Activated CD8-positive, alpha-beta memory T cell treated with anti-CD3 and anti-CD28 coated beads for 4 hours (primary cell): ENCODE measurements at regions not wholly inside any gene's neighbourhood (a gene's known extent, or its start where the extent isn't known, plus 50 kb on each side); places are given as distances from the start of the nearest gene placed in this dataset.
A peak's percentile ranks its signal among the peaks of the same experiment; 100 is the strongest.

ENCODE experiments used
- DNase-seq, 2 donors: peaks; one replicate each; pipeline ENCODE4 v3.0.0-alpha.2; 2020; ENCODE audit warnings: low read depth in 2 of 2

DNA sequence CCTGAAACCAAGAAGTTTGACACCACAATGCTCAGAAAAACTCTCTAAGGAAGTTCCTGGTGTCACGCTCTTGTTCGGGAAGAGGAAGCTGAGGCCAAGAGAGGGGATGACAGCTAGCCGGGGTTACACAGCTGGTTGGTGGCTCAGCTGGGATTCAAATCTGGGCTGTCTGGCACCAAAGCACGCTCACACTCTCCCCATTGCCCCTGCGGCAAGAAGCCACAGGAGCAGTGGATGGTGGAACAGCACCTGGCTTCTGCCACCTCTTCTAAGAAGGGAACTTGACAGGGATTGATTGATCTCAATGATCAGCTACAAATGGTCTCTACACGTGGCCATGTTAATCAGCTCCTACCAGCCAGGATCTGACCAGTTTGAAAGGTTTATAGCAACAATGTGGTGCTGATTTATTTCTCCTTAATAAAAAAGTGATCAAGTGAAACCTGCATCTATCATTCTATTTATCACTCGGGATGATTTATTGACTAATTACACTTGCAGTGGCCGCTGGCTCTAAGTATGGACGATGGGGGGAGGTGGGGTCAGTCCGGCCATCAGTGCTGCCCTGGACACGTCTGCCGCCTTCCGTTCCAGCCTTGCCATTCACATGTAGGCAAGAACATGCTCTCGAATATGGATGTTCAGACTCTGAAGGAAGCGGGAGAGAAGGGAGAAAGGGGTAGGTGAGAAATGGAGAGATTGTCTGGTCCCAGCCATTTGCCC, 71.9 kb upstream of the TOP1 start:
- DNase-seq = no peak

DNA sequence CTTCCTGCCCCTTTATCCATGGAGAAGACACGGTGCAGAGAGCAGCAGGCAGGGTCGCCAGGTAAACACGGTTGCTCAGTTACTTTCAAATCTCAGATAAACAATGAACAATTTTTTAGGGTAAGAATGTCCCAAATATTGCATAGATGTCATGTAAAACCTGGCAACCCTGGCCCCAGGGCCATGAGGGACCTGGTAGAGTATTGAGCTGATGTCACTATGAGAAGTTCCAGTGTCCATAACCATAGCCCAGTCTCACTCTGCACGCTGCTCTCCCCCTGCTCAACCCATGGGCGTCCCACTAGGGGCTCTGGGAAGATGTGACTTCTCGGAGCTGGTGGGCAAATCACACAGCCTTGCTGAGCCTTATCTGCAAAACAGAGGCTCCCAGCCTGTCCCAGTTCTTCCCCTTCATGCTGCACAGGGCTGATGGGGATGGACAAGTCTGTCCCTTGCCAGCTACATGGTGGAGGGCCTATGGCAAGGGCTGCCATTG, 71.3 kb upstream of the TOP1 start:
- no peak for DNase-seq

DNA sequence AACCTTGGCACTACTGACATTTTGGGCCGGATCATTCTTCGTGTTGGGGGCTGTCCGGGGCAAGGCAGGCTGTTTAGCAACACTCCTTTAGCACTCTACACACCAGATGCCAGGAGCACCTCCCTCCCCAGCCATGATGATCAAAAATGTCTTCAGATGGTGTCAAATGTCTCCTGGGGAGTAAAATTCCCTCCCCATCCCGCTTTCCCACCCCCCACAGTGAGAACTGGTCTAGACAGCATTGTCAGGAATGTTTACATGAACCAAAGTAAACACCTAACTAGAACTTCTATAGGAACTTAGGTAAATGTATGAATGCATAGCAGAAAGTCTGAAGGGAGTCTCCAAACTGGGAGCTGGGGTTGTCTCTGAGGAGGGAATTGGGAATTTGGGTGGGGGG, 70.0 kb upstream of the TOP1 start:
- DNase-seq = no peak

DNA sequence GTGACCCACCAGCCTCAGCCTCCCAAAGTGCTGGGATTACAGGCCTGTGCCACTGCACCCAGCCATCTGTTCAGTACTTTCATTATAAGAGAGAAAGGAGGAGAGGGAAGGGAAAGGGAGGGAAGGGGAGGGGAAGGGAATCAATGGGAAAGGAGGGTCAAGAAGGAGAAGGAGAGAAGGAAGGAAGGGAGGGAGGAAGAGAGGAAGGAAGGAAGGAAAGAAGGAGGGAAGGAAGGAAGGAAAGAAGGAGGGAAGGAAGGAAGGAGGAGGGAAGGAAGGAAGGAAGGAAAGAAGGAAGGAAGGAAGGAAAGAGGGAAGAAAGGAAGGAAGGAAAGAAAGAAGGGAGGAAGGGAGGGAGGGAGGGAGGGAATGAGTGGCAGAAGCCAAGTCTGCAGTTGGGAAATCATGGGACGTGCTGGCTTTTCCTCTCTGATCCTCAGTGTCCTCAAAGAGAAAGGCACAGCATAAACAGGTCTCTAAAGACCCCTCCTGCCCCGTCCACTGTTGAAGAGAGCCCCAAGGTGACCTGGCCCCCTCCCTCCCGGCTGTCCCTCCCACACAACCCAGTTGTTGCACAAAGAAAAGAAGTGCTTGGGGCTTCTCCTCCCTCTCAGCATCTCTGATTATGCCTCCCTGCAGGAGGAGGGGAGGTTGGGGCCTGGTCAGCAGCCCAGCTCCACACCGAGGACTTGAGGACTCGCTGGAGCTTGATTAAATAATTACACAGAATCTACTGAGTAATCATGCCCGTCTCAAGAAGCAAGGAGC, 69.1 kb upstream of the TOP1 start:
- DNase-seq = no peak

DNA sequence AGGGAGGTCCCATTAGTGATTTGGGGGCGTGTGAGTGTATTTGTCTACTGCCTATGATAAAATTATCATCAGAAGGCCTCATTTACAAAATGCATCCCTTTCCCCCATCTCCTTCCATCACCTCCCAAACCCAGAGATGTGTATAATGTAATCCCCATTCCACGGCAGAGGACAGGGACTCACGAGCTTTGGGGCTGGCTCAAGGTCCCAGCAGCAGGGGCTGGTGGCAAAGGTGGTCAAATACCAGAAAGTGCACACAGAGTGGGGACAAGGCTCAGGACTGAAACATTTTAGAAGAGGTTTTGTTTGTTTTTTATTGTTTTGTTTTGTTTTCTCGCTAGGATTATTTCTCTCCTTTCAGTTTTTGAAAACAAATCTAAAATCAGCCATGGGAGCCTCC, 68.5 kb upstream of the TOP1 start:
- no peak for DNase-seq

DNA sequence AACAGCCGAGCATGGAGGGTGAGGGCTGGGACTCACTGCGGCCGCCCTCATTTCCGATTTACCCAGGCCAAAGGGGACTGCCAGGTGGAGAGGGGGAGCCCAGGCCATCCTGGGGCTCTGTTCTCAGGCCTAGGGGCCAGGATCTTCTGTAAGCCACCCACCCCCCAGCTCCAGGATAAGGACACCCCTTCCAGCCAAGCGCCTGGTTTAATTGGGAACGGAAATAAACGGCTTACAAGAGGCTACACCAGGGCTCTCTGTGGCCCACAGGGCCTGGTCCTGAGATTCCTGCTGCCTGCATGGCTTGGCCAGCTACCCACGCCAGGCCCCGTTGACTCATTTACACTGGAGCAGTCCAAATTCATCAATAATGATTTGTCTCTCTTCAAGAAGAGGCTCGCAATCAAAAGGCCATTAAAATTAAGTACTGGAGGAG, 68.1 kb upstream of the TOP1 start:
- DNase-seq = no peak

DNA sequence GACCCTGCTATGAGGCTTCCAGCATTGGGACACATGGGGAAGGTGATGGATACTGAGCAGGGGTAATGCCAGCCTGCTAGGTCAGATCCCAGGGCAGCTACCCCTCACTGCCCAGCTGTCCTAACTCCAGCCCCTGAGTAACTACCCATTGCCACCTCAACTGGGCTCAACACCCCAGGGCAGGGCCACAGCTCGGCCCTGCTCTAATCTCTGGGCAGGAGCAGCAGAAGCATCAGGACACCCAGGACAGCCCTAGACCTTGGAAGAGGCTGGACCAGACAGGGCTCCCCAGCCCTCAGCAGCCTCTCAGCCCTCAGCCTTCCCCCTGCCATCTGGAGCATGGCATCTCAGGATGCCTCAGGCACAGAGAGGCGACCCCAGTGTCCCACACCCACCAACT, 67.4 kb upstream of the TOP1 start:
- DNase-seq = no peak

DNA sequence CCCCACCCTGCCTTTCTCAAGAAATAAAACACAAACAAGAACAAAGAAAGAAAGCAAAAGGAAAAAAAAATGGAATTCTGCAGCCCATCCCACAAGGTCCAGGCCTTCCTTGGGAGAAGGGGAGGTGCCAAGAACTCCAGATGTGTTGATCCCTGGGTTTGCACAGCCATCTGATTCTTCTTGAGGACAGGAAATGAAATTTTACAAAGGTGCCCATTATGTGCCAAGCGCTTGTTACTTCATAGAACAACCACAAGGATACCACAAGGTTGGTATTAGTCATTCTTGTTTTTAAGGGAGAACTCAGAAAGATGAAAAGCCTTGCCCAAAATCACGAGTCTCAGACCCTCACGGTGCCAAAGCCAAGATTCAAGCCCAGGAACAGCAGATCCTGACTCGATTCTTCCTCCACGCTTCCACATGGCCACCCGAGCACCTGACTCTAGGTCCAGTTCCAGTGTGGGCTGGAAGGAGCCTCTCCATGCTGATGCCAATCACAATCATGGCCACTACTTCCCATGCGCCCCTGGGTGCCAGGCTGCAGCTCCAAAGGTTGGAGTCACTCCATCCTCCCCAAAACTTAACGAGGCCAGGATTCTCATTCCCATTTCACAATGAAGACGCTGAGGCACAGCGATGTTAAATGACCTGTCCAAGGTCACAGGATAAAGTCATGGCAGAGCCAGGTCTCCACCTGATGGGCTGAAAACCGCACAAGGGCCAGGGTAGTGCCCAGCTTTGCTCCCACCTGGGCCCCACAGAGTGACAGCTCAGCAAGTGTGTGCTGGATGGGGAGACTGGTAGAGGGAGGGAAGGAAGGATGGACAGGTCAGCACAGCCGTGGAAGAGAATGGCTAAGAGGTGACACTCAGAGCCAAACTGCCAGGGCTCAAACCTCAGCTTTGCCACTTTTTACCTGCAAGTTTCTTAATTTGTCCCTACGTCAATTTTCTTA, 66.7 kb upstream of the TOP1 start:
- no peak for DNase-seq

DNA sequence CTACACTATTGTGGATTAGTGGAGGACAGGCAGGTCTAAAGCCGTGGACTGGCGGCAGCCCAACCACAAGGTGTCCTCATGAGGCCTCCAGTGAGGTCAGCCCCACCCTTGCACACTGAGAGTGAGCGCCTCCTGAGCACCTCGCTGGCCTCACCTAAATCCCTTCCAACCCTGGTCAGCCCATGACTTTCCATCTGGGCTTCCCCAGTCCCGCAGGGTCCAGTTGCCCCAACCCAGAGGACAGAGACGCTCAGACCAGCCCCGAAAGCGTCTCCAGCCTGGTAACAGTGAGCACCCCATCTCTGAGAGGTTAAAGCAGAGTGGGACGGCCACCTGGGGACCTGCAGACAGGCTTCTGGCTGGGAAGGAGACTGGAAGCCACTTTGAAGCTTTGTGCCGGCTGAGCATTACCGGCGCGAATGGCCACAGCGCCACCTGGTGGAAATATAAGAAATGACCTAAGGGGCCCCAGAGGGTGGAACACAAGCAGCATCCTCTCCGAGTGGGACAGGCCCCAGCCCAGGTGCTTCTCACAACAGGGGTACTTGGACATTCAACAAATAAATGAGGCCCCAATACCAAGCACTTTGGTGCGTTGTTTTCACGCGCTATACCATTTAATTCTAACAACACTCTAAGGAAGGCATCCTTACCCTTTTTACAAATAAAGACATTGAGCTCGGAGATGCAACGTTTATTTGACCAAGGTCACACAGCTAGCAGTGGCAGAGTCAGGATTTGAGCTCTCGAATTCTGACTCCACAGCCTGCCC, 65.7 kb upstream of the TOP1 start:
- peak; percentile 45 to 57 for DNase-seq

DNA sequence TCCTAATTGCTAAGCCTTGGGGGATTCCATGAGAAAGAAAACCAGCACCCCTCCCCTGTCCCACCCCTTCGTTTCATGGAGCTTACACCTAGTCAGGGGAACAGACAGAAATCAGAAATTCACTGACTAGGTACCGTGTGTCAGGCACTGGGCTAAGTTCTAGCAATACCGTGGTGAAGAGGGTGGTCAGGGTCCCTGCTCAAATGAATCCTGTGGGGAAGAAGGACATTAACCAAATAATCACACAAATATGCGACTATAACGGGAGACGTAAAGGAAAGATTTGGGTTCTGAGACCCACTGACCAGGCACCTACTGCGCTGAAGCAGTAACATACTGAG, 65.1 kb upstream of the TOP1 start:
- DNase-seq = no peak

DNA sequence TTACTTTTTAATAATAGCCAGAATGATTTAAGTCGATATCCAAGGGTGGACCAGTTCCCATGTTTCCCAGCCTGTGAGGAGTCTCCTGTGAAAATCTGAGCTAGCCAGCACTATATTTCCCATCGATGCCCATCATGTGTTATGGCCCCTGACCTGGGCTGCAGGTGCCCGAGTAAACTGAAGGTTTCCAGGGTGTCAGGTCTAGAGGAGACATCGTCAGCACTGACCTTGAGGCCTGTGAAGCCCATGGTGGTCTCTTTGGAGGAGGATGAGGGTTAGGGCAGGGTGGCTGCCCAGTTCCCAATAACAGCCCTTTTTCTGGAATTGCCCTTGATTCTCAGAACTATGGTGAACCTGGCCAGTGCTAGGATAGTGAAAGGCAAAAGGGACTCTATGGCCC, 63.0 kb upstream of the TOP1 start:
- no peak for DNase-seq

DNA sequence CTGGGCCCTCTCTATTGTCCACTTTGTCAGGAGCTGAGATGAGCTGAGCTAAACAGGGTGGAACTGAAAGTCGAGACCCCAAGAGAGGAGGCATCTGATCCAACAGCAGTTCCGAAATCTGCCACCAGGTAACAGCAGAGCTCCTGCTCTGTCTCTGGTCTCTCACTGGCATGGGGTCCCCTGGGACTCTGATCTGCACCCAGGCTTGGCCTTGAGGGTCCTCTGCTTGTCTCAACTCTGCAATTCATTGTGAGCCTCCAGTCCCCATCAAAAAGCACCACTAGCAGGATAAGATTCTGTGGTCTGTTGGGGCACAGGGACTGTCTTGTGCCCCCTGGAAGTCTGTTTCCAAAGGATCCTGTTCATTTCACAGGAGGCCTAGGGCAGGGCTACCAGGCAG, 62.5 kb upstream of the TOP1 start:
- no peak for DNase-seq

DNA sequence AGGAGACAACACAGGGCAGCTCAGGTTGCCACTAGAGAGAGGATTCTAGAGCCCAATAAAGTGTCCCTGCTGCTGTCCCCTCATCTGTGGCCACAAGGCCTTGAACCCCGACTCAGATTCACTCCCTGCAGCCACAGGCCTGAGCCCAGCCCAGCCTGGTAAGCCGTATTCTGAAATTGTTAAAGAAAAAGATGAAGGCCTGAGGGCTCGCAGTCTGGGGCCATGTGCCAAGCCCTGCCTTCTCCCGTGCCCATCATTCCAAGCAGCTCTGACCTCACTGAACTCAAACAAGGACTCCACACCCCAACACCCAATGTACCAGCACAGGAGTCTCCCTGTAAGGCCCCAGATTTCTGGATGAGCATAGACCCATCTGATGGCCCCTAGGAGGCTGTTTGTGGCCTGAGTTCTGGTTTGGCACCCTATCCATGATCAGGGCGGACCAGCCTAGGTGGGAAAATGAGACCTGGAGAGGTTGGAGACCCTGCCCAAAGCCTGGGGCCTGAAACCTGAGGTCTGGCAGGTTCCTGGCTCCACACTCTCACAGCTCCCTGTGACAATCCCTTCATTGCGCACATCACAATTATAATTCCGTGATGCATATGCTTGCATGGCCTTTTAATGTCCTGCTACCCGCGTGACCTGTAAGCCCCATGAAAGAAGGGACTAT, 62.0 kb upstream of the TOP1 start:
- no peak for DNase-seq

DNA sequence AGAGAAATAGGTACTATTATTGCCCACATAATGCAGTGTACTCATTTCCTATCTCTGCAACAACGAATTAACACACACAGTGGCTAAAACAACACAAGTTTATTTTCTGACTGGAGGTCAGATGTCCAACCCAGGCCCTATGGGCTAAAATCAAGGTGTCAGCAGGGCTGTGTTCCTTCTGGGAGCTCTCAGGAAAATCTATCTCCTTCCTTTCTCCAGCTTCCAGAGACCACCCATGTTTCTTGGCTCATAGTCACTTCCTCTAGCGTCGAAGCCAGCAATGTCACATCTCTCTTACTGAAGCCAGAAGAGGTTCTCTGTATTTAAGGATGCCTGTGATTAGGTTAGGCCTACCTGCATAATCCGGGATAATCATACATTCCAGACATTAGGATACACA, 60.9 kb upstream of the TOP1 start:
- no peak for DNase-seq

DNA sequence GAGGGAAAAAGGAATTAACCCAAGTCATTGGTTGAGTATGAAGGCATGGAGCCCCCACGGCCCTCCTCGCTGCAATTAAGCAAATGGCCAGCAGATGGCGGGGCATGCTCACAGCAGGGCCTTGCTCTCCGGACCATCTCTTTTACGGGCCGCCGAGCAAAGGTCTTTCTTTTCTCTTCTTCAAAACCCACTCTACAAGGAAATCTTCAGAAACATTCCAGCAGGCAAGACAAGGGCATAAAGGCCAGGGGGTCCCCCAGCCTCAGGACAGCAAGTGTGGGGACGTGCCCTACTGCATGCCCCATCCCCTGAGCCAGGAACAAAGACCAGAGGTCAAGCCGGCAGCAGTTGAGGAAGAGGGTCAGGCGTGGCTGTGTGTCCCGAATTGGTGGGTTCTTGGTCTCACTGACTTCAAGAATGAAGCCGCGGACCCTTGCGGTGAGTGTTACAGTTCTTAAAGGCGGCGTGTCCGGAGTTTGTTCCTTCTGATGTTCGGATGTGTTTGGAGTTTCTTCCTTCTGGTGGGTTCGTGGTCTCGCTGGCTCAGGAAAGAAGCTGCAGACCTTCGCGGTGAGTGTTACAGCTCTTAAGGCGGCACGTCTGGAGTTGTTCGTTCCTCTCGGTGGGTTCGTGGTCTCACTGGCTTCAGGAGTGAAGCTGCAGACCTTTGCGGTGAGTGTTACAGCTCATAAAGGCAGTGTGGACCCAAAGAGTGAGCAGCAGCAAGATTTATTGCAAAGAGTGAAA, 59.6 kb upstream of the TOP1 start:
- peak; percentile 74 to 80 for DNase-seq

DNA sequence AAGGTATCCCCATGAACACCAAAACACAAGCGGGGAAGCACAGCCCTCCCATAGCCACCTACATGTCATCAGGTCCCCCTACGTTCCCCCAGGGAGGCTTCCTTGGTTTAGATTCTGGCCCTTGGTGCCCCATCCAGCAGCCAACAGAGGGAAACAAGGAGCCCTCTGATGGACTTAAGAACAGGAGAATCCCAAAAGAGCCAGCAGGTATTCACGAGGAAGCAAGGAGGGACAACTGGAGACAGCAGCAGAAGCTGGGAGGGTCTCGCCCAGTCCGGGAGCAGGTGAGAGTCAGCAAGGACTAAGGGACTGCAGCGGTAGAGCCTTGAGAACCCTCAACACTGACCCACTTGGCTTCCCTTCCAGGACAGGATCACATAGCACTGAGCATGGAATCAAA, 58.4 kb upstream of the TOP1 start:
- no peak for DNase-seq

DNA sequence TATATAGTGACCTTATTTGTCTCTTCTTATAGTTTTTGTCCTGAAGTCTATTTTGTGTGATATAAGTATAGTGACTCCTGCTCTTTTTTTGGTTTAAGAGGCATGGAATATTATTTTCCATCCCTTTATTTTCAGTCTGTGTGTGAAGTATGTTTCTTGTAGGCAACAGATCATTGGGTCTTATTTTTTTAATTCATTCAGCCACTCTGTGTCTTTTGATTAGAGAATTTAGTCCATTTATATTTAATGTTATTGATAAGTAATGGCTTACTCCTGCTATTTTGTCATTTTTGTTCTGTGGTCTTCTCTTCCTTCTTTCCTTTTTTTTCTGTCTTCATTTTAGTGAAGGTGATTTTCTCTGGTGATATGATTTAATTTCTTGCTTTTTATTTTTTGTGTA, 51.4 kb upstream of the TOP1 start:
- no peak for DNase-seq

DNA sequence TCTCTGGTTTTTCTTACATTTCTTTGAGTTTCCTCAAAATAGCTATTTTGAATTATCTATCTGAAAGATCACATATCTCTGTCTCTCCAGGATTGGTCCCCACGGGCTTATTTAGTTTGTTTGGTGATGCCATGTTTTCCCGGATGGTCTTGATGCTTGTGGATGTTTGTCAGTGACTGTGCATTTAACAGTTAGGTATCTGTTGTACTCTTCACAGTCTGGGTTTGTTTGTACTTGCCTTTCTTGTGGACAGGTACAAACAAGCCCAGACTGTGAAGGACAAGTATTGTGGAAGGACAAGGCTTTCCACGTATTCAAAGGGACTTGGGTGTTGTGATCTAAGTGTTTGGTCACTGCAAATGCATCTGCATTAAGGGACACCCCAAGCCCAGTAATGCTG, 49.9 kb upstream of the TOP1 start:
- DNase-seq = no peak
